GM12865 (cell line): ENCODE measurements at regions not wholly inside any gene's neighbourhood (a gene's known extent, or its start where the extent isn't known, plus 50 kb on each side); places are given as distances from the start of the nearest gene placed in this dataset.
A peak's percentile ranks its signal among the peaks of the same experiment; 100 is the strongest.

Experiments
- DNase-seq: peaks from one replicate; pipeline ENCODE4 v3.0.0; 2010; ENCODE audit warnings: low read depth
- H3K4me3 ChIP-seq: 2 replicates; pipeline ENCODE4 v1.5.1; 2011; ENCODE audit warnings: mild to moderate bottlenecking, low read depth, low read length, control low read depth
- CTCF ChIP-seq: IDR thresholded peaks from 2 replicates; pipeline ENCODE4 v1.5.1; 2011; ENCODE audit warnings: low read length, control low read depth, low read depth, inconsistent platforms; ENCODE audit not compliant: insufficient read depth; ENCODE audit errors: missing control alignments

- DNase-seq: no peak
These were observed 138.4 kb upstream of the LHX8 start for GRCh38 chr1:74995821-74996220.

GRCh38 chr1:75010547-75010946, 123.6 kb upstream of the LHX8 start:
- no peak for TF ChIP-seq CTCF
- no peak overlapping the region for H3K4me3 ChIP-seq

More at GRCh38 chr1:74995821-74996220, 138.4 kb upstream of the LHX8 start:
- TF ChIP-seq CTCF: no peak
- H3K4me3 ChIP-seq: no peak overlapping the region

GRCh38 chr1:75014250-75014649, 119.9 kb upstream of the LHX8 start:
- DNase-seq: no peak
- no peak overlapping the region for H3K4me3 ChIP-seq
- TF ChIP-seq CTCF: no peak

More at GRCh38 chr1:75010547-75010946, 123.6 kb upstream of the LHX8 start:
- DNase-seq: no peak

GRCh38 chr1:75023005-75023404, 111.2 kb upstream of the LHX8 start:
- H3K4me3 ChIP-seq: no peak overlapping the region
- no peak for TF ChIP-seq CTCF
- no peak for DNase-seq

- no peak for TF ChIP-seq CTCF
- DNase-seq: no peak
- no peak overlapping the region for H3K4me3 ChIP-seq
These were observed 99.8 kb upstream of the LHX8 start for GRCh38 chr1:75034376-75034775.

- DNase-seq: no peak
- no peak for TF ChIP-seq CTCF
These were observed 98.7 kb upstream of the LHX8 start for GRCh38 chr1:75035536-75035935.

GRCh38 chr1:75053207-75053606, 81.0 kb upstream of the LHX8 start:
- H3K4me3 ChIP-seq: no peak overlapping the region
- TF ChIP-seq CTCF: peak; percentile 8
- DNase-seq: no peak

More at GRCh38 chr1:75035536-75035935, 98.7 kb upstream of the LHX8 start:
- no peak overlapping the region for H3K4me3 ChIP-seq
